Hepatocyte (in vitro differentiated cells): ENCODE measurements at regions not wholly inside any gene's neighbourhood (a gene's known extent, or its start where the extent isn't known, plus 50 kb on each side); places are given as distances from the start of the nearest gene placed in this dataset.
A peak's percentile ranks its signal among the peaks of the same experiment; 100 is the strongest.

Experiments used
- EZH2 ChIP-seq: fragments of 200-600 bp; sonication (generic); IDR thresholded peaks from 2 replicates; pipeline ENCODE4 v1.6.1; 2016; ENCODE audit warnings: antibody characterized with exemption, mild to moderate bottlenecking, borderline replicate concordance
- TF ChIP-seq, protein P1 (sequence below): fragments of 200-600 bp; sonication (generic); IDR thresholded peaks from 2 replicates; pipeline ENCODE4 v1.5.1; 2016; ENCODE audit warnings: antibody characterized with exemption, mild to moderate bottlenecking; ENCODE audit not compliant: poor library complexity

DNA sequence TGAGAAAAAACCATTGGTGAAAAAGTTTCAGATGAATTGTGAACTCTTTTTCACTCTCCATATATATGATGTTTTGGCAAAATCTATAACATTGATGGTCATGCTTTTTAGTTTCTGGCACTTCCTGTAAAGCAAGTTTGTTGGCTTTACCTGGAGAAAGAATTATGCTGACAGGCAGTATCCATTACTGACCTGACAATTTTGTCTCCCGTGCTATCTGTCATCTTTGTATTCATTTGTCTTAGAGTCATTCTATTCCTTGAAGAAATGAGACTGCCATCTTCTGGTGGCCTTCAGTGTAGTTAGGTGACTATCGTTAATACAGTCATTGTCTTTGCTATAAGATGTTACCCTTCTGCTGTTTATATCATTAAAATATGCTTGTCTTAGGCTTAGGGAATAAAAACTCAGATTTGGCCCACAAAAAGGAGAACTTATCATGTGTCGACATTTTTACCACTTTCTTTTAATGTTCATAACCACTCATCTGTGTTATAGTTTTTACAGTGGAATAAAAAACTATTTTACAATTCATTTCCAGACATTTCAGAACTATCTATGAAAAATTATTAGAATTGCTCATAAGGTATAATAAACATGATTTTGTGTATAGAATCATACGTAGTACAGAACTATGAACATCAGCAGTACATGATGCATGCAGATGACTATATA, 707.0 kb downstream of the EPM2A start:
- TF ChIP-seq, protein P1, sequence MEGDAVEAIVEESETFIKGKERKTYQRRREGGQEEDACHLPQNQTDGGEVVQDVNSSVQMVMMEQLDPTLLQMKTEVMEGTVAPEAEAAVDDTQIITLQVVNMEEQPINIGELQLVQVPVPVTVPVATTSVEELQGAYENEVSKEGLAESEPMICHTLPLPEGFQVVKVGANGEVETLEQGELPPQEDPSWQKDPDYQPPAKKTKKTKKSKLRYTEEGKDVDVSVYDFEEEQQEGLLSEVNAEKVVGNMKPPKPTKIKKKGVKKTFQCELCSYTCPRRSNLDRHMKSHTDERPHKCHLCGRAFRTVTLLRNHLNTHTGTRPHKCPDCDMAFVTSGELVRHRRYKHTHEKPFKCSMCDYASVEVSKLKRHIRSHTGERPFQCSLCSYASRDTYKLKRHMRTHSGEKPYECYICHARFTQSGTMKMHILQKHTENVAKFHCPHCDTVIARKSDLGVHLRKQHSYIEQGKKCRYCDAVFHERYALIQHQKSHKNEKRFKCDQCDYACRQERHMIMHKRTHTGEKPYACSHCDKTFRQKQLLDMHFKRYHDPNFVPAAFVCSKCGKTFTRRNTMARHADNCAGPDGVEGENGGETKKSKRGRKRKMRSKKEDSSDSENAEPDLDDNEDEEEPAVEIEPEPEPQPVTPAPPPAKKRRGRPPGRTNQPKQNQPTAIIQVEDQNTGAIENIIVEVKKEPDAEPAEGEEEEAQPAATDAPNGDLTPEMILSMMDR: peak; percentile 63
- no peak for TF ChIP-seq EZH2
